ENCODE measurements at regions not wholly inside any gene's neighbourhood (a gene's known extent, or its start where the extent isn't known, plus 50 kb on each side); places are given as distances from the start of the nearest gene placed in this dataset.
"Not testable (repeated sequence)": the region's sequence is repeated elsewhere in the genome, so short reads cannot be mapped to it uniquely, and the experiment has no call there.

DNA sequence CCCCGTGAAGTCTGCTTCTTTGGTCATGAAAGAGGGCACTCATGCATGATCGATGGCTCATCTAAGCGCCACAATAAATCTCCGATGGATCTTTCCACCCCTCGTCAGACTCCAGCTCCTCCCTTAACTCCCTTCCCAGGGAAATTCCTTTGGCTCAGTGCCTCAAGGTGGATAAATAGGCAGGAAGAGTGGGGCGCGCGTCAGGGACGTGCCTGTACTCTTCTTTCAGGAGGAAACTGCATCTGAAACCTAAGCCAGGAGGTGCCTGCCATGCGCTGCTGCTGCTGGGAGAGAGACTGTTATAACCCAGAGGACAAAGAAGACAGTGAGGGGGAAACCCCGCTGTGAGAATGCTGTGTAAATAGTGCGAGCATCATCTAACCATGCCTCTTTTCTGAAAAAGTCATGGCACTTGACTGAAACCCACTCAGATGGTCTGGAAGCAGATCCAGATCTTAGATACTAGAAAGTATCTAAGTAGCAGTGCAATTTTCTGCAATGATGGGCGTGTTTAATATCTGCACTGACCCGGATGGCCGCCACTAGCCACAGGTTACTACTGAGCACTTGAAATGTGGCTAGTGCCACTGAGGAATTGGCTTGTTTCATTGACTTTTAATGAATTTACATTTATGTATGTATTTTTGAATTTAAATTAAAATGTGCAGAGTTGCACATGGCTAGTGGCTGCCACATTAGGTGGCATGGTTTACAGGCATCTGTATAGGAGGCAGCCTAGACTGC, 120.3 kb upstream of the BASP1 start:
- H3K4me2 ChIP-seq (ENCODE audit: low read depth, low read length, poor library complexity, severe bottlenecking), result no peak overlapping the region
- H2AFZ ChIP-seq (ENCODE audit: low read length), result no peak overlapping the region
- no peaks in the 10 kb centered on the region for H3K79me2 ChIP-seq (ENCODE audit: low read length)
- no peaks in the 10 kb centered on the region for H4K20me1 ChIP-seq (ENCODE audit: insufficient read depth, low read depth, low read length)
- H3K9ac ChIP-seq (ENCODE audit: low read length), result no peak overlapping the region
- no peaks in the 10 kb centered on the region for H3K9me2 ChIP-seq (replicated peaks; ENCODE audit: insufficient read depth, low read length)
- H3K27me3 ChIP-seq (ENCODE audit: low read length), result no peaks in the 10 kb centered on the region
- no peak overlapping the region for H3K27ac ChIP-seq (ENCODE audit: low read length)
- no peak overlapping the region for H3K4me3 ChIP-seq (ENCODE audit: low read length)
- no peaks in the 10 kb centered on the region for H3K9me3 ChIP-seq (ENCODE audit: low read length)
- DNase-seq, result no peak
- no peaks in the 10 kb centered on the region for H3K4me1 ChIP-seq (ENCODE audit: low read length)
- no peaks in the 10 kb centered on the region for H3K36me3 ChIP-seq (ENCODE audit: insufficient read depth, low read length)

- Histone ChIP-seq H3K9ac (ENCODE audit: low read length) (no peak overlapping the region), H3K27me3 (ENCODE audit: low read length) (no peaks in the 10 kb centered on the region), H3K4me3 (ENCODE audit: low read length) (no peak overlapping the region), H2AFZ (ENCODE audit: low read length) (no peak overlapping the region), H4K20me1 (ENCODE audit: insufficient read depth, low read depth, low read length) (no peaks in the 10 kb centered on the region), H3K79me2 (ENCODE audit: low read length) (no peaks in the 10 kb centered on the region), H3K36me3 (ENCODE audit: insufficient read depth, low read length) (no peaks in the 10 kb centered on the region), H3K4me2 (ENCODE audit: low read depth, low read length, poor library complexity, severe bottlenecking) (no peak overlapping the region), H3K9me3 (ENCODE audit: low read length) (no peaks in the 10 kb centered on the region), H3K4me1 (ENCODE audit: low read length) (no peaks in the 10 kb centered on the region), H3K27ac (ENCODE audit: low read length) (no peak overlapping the region), H3K9me2 (replicated peaks; ENCODE audit: insufficient read depth, low read length) (no peaks in the 10 kb centered on the region)
- no peak for DNase-seq
Observed at GRCh38 chr5:17099946-17100345, 117.5 kb upstream of the BASP1 start.

DNA sequence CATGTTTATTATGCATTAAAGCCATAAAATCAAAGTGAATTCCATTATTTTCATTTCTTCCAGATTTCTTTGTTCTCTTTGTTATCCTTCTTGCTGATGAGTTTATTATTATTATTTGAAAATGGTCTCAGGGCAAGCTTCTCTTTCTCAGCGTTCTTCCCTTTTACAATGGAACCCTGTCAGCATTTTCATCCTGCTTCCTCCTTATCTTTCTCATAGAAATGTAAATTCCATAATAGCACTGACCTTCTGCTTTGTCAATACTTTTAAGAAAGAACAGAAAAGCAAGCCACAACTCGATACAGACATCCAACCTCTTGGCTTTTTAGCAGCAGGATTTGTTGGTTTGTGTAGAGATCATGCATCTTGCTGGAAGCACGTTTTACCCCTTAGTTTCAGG, 114.0 kb upstream of the BASP1 start:
- Histone ChIP-seq H2AFZ (ENCODE audit: low read length) (no peak overlapping the region), H3K9ac (ENCODE audit: low read length) (no peak overlapping the region), H3K4me2 (ENCODE audit: low read depth, low read length, poor library complexity, severe bottlenecking) (no peak overlapping the region), H3K27me3 (ENCODE audit: low read length) (no peaks in the 10 kb centered on the region), H3K4me1 (ENCODE audit: low read length) (no peaks in the 10 kb centered on the region), H4K20me1 (ENCODE audit: insufficient read depth, low read depth, low read length) (no peaks in the 10 kb centered on the region), H3K9me2 (replicated peaks; ENCODE audit: insufficient read depth, low read length) (no peaks in the 10 kb centered on the region), H3K9me3 (ENCODE audit: low read length) (no peaks in the 10 kb centered on the region), H3K27ac (ENCODE audit: low read length) (no peak overlapping the region), H3K79me2 (ENCODE audit: low read length) (no peaks in the 10 kb centered on the region), H3K4me3 (ENCODE audit: low read length) (no peak overlapping the region), H3K36me3 (ENCODE audit: insufficient read depth, low read length) (no peaks in the 10 kb centered on the region)
- DNase-seq, result no peak

GRCh38 chr5:17105744-17106418, 111.5 kb upstream of the BASP1 start:
- H3K27ac ChIP-seq (ENCODE audit: low read length), result no peak overlapping the region
- no peaks in the 10 kb centered on the region for H3K4me1 ChIP-seq (ENCODE audit: low read length)
- DNase-seq, result no peak
- no peak overlapping the region for H3K4me3 ChIP-seq (ENCODE audit: low read length)
- no peaks in the 10 kb centered on the region for H4K20me1 ChIP-seq (ENCODE audit: insufficient read depth, low read depth, low read length)
- H2AFZ ChIP-seq (ENCODE audit: low read length), result no peak overlapping the region
- no peak overlapping the region for H3K4me2 ChIP-seq (ENCODE audit: low read depth, low read length, poor library complexity, severe bottlenecking)
- H3K9me3 ChIP-seq (ENCODE audit: low read length), result no peaks in the 10 kb centered on the region
- H3K79me2 ChIP-seq (ENCODE audit: low read length), result no peaks in the 10 kb centered on the region
- no peaks in the 10 kb centered on the region for H3K36me3 ChIP-seq (ENCODE audit: insufficient read depth, low read length)
- no peaks in the 10 kb centered on the region for H3K27me3 ChIP-seq (ENCODE audit: low read length)
- H3K9me2 ChIP-seq (replicated peaks; ENCODE audit: insufficient read depth, low read length), result no peaks in the 10 kb centered on the region
- H3K9ac ChIP-seq (ENCODE audit: low read length), result no peak overlapping the region

- Histone ChIP-seq H3K9me3 (ENCODE audit: low read length) (no peaks in the 10 kb centered on the region), H3K9ac (ENCODE audit: low read length) (no peak overlapping the region), H4K20me1 (ENCODE audit: insufficient read depth, low read depth, low read length) (no peaks in the 10 kb centered on the region), H3K4me2 (ENCODE audit: low read depth, low read length, poor library complexity, severe bottlenecking) (no peak overlapping the region), H3K4me1 (ENCODE audit: low read length) (no peaks in the 10 kb centered on the region), H3K36me3 (ENCODE audit: insufficient read depth, low read length) (no peaks in the 10 kb centered on the region), H3K9me2 (replicated peaks; ENCODE audit: insufficient read depth, low read length) (no peaks in the 10 kb centered on the region), H3K4me3 (ENCODE audit: low read length) (no peak overlapping the region), H3K27ac (ENCODE audit: low read length) (no peak overlapping the region), H3K79me2 (ENCODE audit: low read length) (no peaks in the 10 kb centered on the region), H2AFZ (ENCODE audit: low read length) (no peak overlapping the region), H3K27me3 (ENCODE audit: low read length) (no peaks in the 10 kb centered on the region)
- DNase-seq, result no peak
Observed at GRCh38 chr5:17106521-17106920, 110.9 kb upstream of the BASP1 start.

- not testable (repeated sequence) for H3K27me3 ChIP-seq (ENCODE audit: low read length); H3K9me3 ChIP-seq (ENCODE audit: low read length); H2AFZ ChIP-seq (ENCODE audit: low read length); H3K4me3 ChIP-seq (ENCODE audit: low read length); H3K9ac ChIP-seq (ENCODE audit: low read length); H3K79me2 ChIP-seq (ENCODE audit: low read length); H3K27ac ChIP-seq (ENCODE audit: low read length); DNase-seq; H4K20me1 ChIP-seq (ENCODE audit: insufficient read depth, low read depth, low read length); H3K36me3 ChIP-seq (ENCODE audit: insufficient read depth, low read length); H3K4me1 ChIP-seq (ENCODE audit: low read length); H3K9me2 ChIP-seq (replicated peaks; ENCODE audit: insufficient read depth, low read length); H3K4me2 ChIP-seq (ENCODE audit: low read depth, low read length, poor library complexity, severe bottlenecking)
Observed at GRCh38 chr5:17112091-17112716, 105.2 kb upstream of the BASP1 start.

DNA sequence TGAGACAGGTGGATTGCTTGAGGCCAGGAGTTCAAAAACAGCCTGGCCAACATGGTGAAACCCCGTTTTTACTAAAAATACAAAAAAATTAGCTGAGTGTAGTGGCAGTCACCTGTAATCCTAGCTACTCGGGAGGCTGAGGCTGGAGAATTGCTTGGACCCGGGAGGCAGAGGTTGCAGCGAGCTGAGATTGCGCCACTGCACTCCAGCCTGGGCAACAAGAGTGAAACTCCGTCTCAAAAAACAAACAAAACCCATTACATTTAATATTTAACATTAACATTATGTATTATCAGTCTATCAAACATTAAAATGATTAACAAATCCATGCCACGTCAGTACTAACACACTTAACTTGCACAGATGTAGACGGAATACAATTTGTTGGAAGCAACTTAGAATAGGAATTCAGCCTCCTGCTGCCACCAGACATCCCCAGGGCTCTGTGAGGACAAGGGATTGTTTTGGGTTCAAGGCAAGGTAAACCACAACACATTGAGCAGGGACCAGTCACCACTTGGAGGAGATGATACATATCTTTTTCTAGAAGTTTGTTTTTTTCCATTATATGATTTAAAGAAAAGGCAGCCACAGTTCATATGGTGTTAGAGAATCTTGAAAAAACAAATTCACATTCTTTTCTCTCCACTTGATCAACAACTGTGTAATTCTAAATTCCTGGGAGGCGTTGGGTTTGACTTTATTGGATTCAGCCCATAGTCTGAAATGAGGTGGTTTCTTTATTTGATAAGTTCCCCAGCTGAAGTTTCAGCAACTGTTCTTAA, 104.1 kb upstream of the BASP1 start:
- H3K4me2 ChIP-seq (ENCODE audit: low read depth, low read length, poor library complexity, severe bottlenecking), result no peak overlapping the region

GRCh38 chr5:17114233-17114632, 103.2 kb upstream of the BASP1 start:
- Histone ChIP-seq H3K4me3 (ENCODE audit: low read length) (no peak overlapping the region), H3K27ac (ENCODE audit: low read length) (no peak overlapping the region), H3K27me3 (ENCODE audit: low read length) (no peaks in the 10 kb centered on the region), H4K20me1 (ENCODE audit: insufficient read depth, low read depth, low read length) (no peaks in the 10 kb centered on the region), H3K4me2 (ENCODE audit: low read depth, low read length, poor library complexity, severe bottlenecking) (no peak overlapping the region), H3K4me1 (ENCODE audit: low read length) (no peaks in the 10 kb centered on the region), H3K9me3 (ENCODE audit: low read length) (no peaks in the 10 kb centered on the region), H3K9ac (ENCODE audit: low read length) (no peak overlapping the region), H2AFZ (ENCODE audit: low read length) (no peak overlapping the region), H3K9me2 (replicated peaks; ENCODE audit: insufficient read depth, low read length) (no peaks in the 10 kb centered on the region), H3K79me2 (ENCODE audit: low read length) (no peaks in the 10 kb centered on the region), H3K36me3 (ENCODE audit: insufficient read depth, low read length) (no peaks in the 10 kb centered on the region)
- DNase-seq, result no peak

More for the DNA sequence above, 104.1 kb upstream of the BASP1 start:
- no peaks in the 10 kb centered on the region for H3K27me3 ChIP-seq (ENCODE audit: low read length)
- H3K4me3 ChIP-seq (ENCODE audit: low read length), result no peak overlapping the region
- no peaks in the 10 kb centered on the region for H3K36me3 ChIP-seq (ENCODE audit: insufficient read depth, low read length)
- H3K9me3 ChIP-seq (ENCODE audit: low read length), result no peaks in the 10 kb centered on the region
- no peaks in the 10 kb centered on the region for H4K20me1 ChIP-seq (ENCODE audit: insufficient read depth, low read depth, low read length)
- no peak for DNase-seq
- H3K4me1 ChIP-seq (ENCODE audit: low read length), result no peaks in the 10 kb centered on the region
- H3K79me2 ChIP-seq (ENCODE audit: low read length), result no peaks in the 10 kb centered on the region
- no peak overlapping the region for H3K9ac ChIP-seq (ENCODE audit: low read length)
- H2AFZ ChIP-seq (ENCODE audit: low read length), result no peak overlapping the region
- H3K27ac ChIP-seq (ENCODE audit: low read length), result no peak overlapping the region
- H3K9me2 ChIP-seq (replicated peaks; ENCODE audit: insufficient read depth, low read length), result no peaks in the 10 kb centered on the region
